CD4-positive, alpha-beta T cell (primary cell): ENCODE measurements at regions not wholly inside any gene's neighbourhood (a gene's known extent, or its start where the extent isn't known, plus 50 kb on each side); places are given as distances from the start of the nearest gene placed in this dataset.

Experiments
- ATAC-seq: fragments of 200-7000 bp; cut with Tn5 transposase; one replicate; pipeline ENCODE4 v1.10.0; 2022; ENCODE audit warnings: mild to moderate bottlenecking; ENCODE audit not compliant: poor library complexity
- CTCF ChIA-PET: fragments of 350-600 bp; sonication (Branson Sonifier 250); formaldehyde crosslinking; loops from one replicate; lab custom pipeline; 2021; ENCODE audit warnings: antibody characterized with exemption, inconsistent platforms; lab: Charles Lee
- POLR2A ChIA-PET: fragments of 350-600 bp; sonication (Branson Sonifier 250); formaldehyde crosslinking; loops from one replicate; lab custom pipeline; 2021; ENCODE audit warnings: antibody characterized with exemption, inconsistent platforms; lab: Charles Lee
- DNase-seq, 14 experiments: peaks; one replicate each; pipeline ENCODE4 v3.0.0-alpha.2; 2013 to 2020; ENCODE audit warnings: mixed read lengths in 2 of 14
- H3K27ac ChIP-seq, 2 donors: one replicate each; pipeline versions ENCODE4 v1.5.1 to v1.7.0; 2013; ENCODE audit warnings: low read length in 2 of 2, low read depth in 1 of 2, mild to moderate bottlenecking in 1 of 2
- H3K27me3 ChIP-seq, 2 experiments: 1 replicate in 1 of 2; 2 replicates in 1 of 2; pipeline versions ENCODE4 v1.6.1 to v1.7.0; 2013; ENCODE audit warnings: low read length in 2 of 2, control low read depth in 1 of 2, mild to moderate bottlenecking in 1 of 2, moderate library complexity in 1 of 2; ENCODE audit not compliant: insufficient read depth in 2 of 2, control insufficient read depth in 1 of 2
- H3K36me3 ChIP-seq: one replicate; pipeline ENCODE4 v1.6.1; 2013; ENCODE audit warnings: low read length, control low read depth; ENCODE audit not compliant: insufficient read depth
- H3K4me1 ChIP-seq: one replicate; pipeline ENCODE4 v1.6.1; 2013; ENCODE audit warnings: low read length, control low read depth; ENCODE audit not compliant: insufficient read depth
- H3K4me3 ChIP-seq: one replicate; pipeline ENCODE4 v1.5.1; 2013; ENCODE audit warnings: mild to moderate bottlenecking, low read length, moderate library complexity
- H3K9me3 ChIP-seq, 2 experiments: 1 replicate in 1 of 2; 2 replicates in 1 of 2; pipeline versions ENCODE4 v1.6.1 to v1.7.0; 2013; ENCODE audit warnings: low read length in 2 of 2, mild to moderate bottlenecking in 2 of 2, control low read depth in 1 of 2, moderate library complexity in 1 of 2; ENCODE audit not compliant: control insufficient read depth in 1 of 2, insufficient read depth in 1 of 2
- H3K27ac Mint-ChIP-seq: one replicate; pipeline ENCODE4 v1.8.0; 2020; ENCODE audit warnings: mixed read lengths
- H3K27me3 Mint-ChIP-seq: one replicate; pipeline ENCODE4 v1.8.0; 2021; ENCODE audit warnings: mixed read lengths
- H3K36me3 Mint-ChIP-seq: one replicate; pipeline ENCODE4 v1.8.0; 2021; ENCODE audit warnings: low read depth, mixed read lengths
- H3K4me1 Mint-ChIP-seq: one replicate; pipeline ENCODE4 v1.8.0; 2021; ENCODE audit warnings: low read depth, mixed read lengths
- H3K4me3 Mint-ChIP-seq: one replicate; pipeline ENCODE4 v1.8.0; 2020; ENCODE audit warnings: mild to moderate bottlenecking, mixed read lengths
- H3K9me3 Mint-ChIP-seq: one replicate; pipeline ENCODE4 v1.8.0; 2020; ENCODE audit warnings: mixed read lengths
- CTCF ChIP-seq: fragments of 200-600 bp; IDR thresholded peaks from one replicate; pipeline ENCODE4 v1.8.0; 2022; ENCODE audit warnings: antibody characterized with exemption, mild to moderate bottlenecking
- intact Hi-C, 2 experiments: fragments of 100-400 bp; cut with DNase I in 1 of 2; cut with micrococcal nuclease in 1 of 2; formaldehyde crosslinking; loops; one replicate each; pipeline versions ENCODE4 v1.15.1 to v1.9.0; 2023 to 2025; cut with DNase I, micrococcal nuclease

- no peaks in the 10 kb centered on the region for H3K9me3 ChIP-seq
- no peak overlapping the region for H3K27ac ChIP-seq
- H3K4me1 ChIP-seq = no peaks in the 10 kb centered on the region
- intact Hi-C loops = no loop called here
- Mint-ChIP-seq H3K27ac (no peak overlapping the region), H3K27me3 (peaks cover 5% of the 10 kb centered on the region), H3K4me1 (no peaks in the 10 kb centered on the region), H3K4me3 (no peak overlapping the region), H3K9me3 (no peaks in the 10 kb centered on the region), H3K36me3 (no peaks in the 10 kb centered on the region)
- DNase-seq (no peak), ATAC-seq (no peak)
- ChIA-PET POLR2A (no interaction called here), CTCF (no interaction called here)
- no peak overlapping the region for H3K4me3 ChIP-seq
- no peaks in the 10 kb centered on the region for H3K36me3 ChIP-seq
- no peak for TF ChIP-seq CTCF
- no peaks in the 10 kb centered on the region for H3K27me3 ChIP-seq
Observed at GRCh38 chr6:166087852-166088251, 79.8 kb downstream of the TBXT start.

GRCh38 chr6:166087246-166087645 lies 80.4 kb downstream of the TBXT start:
- peaks cover 5% of the 10 kb centered on the region for H3K27me3 Mint-ChIP-seq
- ChIA-PET POLR2A (no interaction called here), CTCF (no interaction called here)
- no peaks in the 10 kb centered on the region for H3K9me3 Mint-ChIP-seq
- Histone ChIP-seq H3K27ac (no peak overlapping the region), H3K36me3 (no peaks in the 10 kb centered on the region), H3K9me3 (no peaks in the 10 kb centered on the region), H3K4me1 (no peaks in the 10 kb centered on the region), H3K27me3 (no peaks in the 10 kb centered on the region), H3K4me3 (no peak overlapping the region)
- H3K27ac Mint-ChIP-seq = no peak overlapping the region
- no peak for TF ChIP-seq CTCF
- DNase-seq = no peak
- no peak overlapping the region for H3K4me3 Mint-ChIP-seq
- no peaks in the 10 kb centered on the region for H3K36me3 Mint-ChIP-seq
- no peak for ATAC-seq
- intact Hi-C loops = no loop called here
- H3K4me1 Mint-ChIP-seq = no peaks in the 10 kb centered on the region

- Histone ChIP-seq H3K27ac (no peak overlapping the region), H3K9me3 (no peaks in the 10 kb centered on the region), H3K4me3 (no peak overlapping the region), H3K4me1 (no peaks in the 10 kb centered on the region), H3K36me3 (no peaks in the 10 kb centered on the region), H3K27me3 (no peaks in the 10 kb centered on the region)
- intact Hi-C loops = no loop called here
- Mint-ChIP-seq H3K9me3 (no peaks in the 10 kb centered on the region), H3K4me3 (no peak overlapping the region), H3K36me3 (no peaks in the 10 kb centered on the region), H3K27ac (no peak overlapping the region), H3K4me1 (no peaks in the 10 kb centered on the region), H3K27me3 (peaks cover 9% of the 10 kb centered on the region)
- CTCF ChIA-PET = no interaction called here
- DNase-seq (no peak), ATAC-seq (no peak)
- TF ChIP-seq CTCF = no peak
- POLR2A ChIA-PET = no interaction called here
Observed at GRCh38 chr6:166085500-166085899, 82.2 kb downstream of the TBXT start.
